ENCODE measurements at regions not wholly inside any gene's neighbourhood (a gene's known extent, or its start where the extent isn't known, plus 50 kb on each side); places are given as distances from the start of the nearest gene placed in this dataset.

DNA sequence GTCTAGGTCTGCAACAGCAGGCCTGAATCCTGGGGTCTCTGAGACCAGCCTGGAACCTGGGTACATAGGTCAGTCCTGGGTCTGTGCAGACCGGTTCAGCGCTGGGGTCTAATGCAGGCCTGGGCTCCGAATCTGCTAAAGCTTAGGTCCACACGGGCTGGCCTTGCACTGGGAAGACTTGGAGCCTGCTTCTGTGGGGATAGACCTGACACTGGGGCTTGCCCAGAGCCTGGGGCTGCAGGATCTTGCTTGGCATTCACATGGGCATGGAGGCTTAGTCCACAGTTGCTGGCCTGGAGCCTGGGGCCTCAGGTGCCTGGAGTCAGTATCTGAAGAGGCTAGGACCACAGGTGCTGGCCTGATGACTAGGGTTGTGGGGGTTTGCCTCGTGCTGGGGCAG, 369.8 kb upstream of the SEL1L start:
- TF ChIP-seq, protein P1, sequence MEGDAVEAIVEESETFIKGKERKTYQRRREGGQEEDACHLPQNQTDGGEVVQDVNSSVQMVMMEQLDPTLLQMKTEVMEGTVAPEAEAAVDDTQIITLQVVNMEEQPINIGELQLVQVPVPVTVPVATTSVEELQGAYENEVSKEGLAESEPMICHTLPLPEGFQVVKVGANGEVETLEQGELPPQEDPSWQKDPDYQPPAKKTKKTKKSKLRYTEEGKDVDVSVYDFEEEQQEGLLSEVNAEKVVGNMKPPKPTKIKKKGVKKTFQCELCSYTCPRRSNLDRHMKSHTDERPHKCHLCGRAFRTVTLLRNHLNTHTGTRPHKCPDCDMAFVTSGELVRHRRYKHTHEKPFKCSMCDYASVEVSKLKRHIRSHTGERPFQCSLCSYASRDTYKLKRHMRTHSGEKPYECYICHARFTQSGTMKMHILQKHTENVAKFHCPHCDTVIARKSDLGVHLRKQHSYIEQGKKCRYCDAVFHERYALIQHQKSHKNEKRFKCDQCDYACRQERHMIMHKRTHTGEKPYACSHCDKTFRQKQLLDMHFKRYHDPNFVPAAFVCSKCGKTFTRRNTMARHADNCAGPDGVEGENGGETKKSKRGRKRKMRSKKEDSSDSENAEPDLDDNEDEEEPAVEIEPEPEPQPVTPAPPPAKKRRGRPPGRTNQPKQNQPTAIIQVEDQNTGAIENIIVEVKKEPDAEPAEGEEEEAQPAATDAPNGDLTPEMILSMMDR (conservative IDR thresholded peaks at IDR 0.05; ENCODE audit: low read length), result no peak
- TF ChIP-seq EZH2phosphoT487 (IDR thresholded peaks at IDR 0.05; ENCODE audit: borderline replicate concordance, low read depth, low read length), result no peak

Data from OCI-LY7 (cell line).